Sigmoid colon (tissue), 3 donors: ENCODE measurements at regions not wholly inside any gene's neighbourhood (a gene's known extent, or its start where the extent isn't known, plus 50 kb on each side); places are given as distances from the start of the nearest gene placed in this dataset.

Experiments used
- POLR2A ChIP-seq, 2 donors: fragments of 450-650 bp; IDR thresholded peaks; one replicate each; pipeline ENCODE4 v1.6.1; 2016; ENCODE audit warnings: antibody characterized with exemption in 2 of 2, mild to moderate bottlenecking in 2 of 2, moderate library complexity in 2 of 2
- TF ChIP-seq, protein P1 (sequence below), 4 experiments: fragments of 450-650 bp in 3 of 4; fragments of 200-600 bp in 1 of 4; IDR thresholded peaks; one replicate each; pipeline ENCODE4 v1.5.1; 2016 to 2019; ENCODE audit warnings: antibody characterized with exemption in 4 of 4, mild to moderate bottlenecking in 3 of 4, moderate library complexity in 2 of 4

DNA sequence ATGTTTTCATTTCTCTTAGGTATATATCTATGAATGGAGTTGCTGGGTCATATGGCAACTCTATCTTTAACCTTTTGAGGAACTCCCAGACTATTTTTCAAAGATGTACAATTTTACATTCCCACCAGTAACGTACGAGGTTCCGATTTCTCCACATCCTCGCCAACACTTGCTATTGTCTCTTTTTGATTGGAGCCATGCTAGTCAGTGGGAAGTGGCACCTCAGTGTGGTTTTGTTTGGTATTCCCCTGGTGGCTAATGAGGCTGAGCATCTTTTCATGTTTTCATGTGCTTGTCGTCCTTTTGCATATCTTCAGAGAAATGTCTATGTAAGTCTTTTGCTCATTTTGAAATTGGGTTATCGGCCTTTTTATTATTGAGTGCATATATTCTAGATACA lies 178.6 kb upstream of the EXOC2 start:
- TF ChIP-seq POLR2A (IDR thresholded peaks at IDR 0.05), result no peak
- TF ChIP-seq, protein P1, sequence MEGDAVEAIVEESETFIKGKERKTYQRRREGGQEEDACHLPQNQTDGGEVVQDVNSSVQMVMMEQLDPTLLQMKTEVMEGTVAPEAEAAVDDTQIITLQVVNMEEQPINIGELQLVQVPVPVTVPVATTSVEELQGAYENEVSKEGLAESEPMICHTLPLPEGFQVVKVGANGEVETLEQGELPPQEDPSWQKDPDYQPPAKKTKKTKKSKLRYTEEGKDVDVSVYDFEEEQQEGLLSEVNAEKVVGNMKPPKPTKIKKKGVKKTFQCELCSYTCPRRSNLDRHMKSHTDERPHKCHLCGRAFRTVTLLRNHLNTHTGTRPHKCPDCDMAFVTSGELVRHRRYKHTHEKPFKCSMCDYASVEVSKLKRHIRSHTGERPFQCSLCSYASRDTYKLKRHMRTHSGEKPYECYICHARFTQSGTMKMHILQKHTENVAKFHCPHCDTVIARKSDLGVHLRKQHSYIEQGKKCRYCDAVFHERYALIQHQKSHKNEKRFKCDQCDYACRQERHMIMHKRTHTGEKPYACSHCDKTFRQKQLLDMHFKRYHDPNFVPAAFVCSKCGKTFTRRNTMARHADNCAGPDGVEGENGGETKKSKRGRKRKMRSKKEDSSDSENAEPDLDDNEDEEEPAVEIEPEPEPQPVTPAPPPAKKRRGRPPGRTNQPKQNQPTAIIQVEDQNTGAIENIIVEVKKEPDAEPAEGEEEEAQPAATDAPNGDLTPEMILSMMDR (IDR thresholded peaks at IDR 0.05), result no peak
